Upper lobe of left lung (tissue), 6 donors: ENCODE measurements at regions not wholly inside any gene's neighbourhood (a gene's known extent, or its start where the extent isn't known, plus 50 kb on each side); places are given as distances from the start of the nearest gene placed in this dataset.
A peak's percentile ranks its signal among the peaks of the same experiment; 100 is the strongest.

Experiments used
- ATAC-seq, 2 donors: fragments of 200-7000 bp; cut with Tn5 transposase; one replicate each; pipeline ENCODE4 v1.9.1; 2022; ENCODE audit warnings: mild to moderate bottlenecking in 2 of 2, moderate library complexity in 2 of 2; ENCODE audit not compliant: low FRiP score in 2 of 2
- DNase-seq, 2 donors: peaks; one replicate each; pipeline ENCODE4 v3.0.0-alpha.2; 2019 to 2020
- H3K27ac ChIP-seq, 4 donors: fragments of 200-600 bp; sonication (generic); one replicate each; pipeline ENCODE4 v1.5.1; 2016 to 2019
- H3K27me3 ChIP-seq, 4 donors: fragments of 200-600 bp; sonication (generic); one replicate each; pipeline ENCODE4 v1.5.1; 2017 to 2019
- H3K36me3 ChIP-seq, 4 donors: fragments of 200-600 bp; sonication (generic); one replicate each; pipeline ENCODE4 v1.5.1; 2016 to 2019
- H3K4me1 ChIP-seq, 4 donors: fragments of 200-600 bp; sonication (generic); one replicate each; pipeline ENCODE4 v1.5.1; 2018 to 2019
- H3K4me3 ChIP-seq, 4 donors: fragments of 200-600 bp; sonication (generic); one replicate each; pipeline ENCODE4 v1.5.1; 2017 to 2019; ENCODE audit warnings: mild to moderate bottlenecking in 2 of 4, moderate library complexity in 1 of 4
- H3K9me3 ChIP-seq, 4 donors: fragments of 200-600 bp; sonication (generic); one replicate each; pipeline ENCODE4 v1.5.1; 2018 to 2019
- EP300 ChIP-seq, 4 donors: sonication (generic); formaldehyde crosslinking; IDR thresholded peaks; one replicate each; pipeline ENCODE4 v1.5.1; 2017; ENCODE audit warnings: antibody characterized with exemption in 4 of 4, control low read depth in 2 of 4
- POLR2A ChIP-seq, 4 donors: fragments of 450-650 bp; IDR thresholded peaks; one replicate each; pipeline ENCODE4 v1.5.1; 2016 to 2017; ENCODE audit warnings: antibody characterized with exemption in 4 of 4, mild to moderate bottlenecking in 2 of 4
- POLR2AphosphoS5 ChIP-seq, 2 donors: sonication (generic); formaldehyde crosslinking; IDR thresholded peaks; one replicate each; pipeline ENCODE4 v1.5.1; 2017; ENCODE audit warnings: antibody characterized with exemption in 2 of 2
- WGBS, 2 donors: methylation state at CpG; one replicate each; pipeline ENCODE4 v1.1.5; 2017 to 2018; 5-methylcytosine and 5-hydroxymethylcytosine counted together
- TF ChIP-seq, protein P1 (sequence below), 6 experiments: fragments of 450-650 bp in 4 of 6; fragments of 200-600 bp in 2 of 6; sonication (generic) in 2 of 6; IDR thresholded peaks; one replicate each; pipeline ENCODE4 v1.5.1; 2016 to 2019; ENCODE audit warnings: antibody characterized with exemption in 6 of 6
- donor health status: DM: no; HTN: no; CAD: no; lungs with moderate emphysema.
- donor health status: DM: no; HTN: yes; CAD: no; lungs with severe emphysema.

DNA sequence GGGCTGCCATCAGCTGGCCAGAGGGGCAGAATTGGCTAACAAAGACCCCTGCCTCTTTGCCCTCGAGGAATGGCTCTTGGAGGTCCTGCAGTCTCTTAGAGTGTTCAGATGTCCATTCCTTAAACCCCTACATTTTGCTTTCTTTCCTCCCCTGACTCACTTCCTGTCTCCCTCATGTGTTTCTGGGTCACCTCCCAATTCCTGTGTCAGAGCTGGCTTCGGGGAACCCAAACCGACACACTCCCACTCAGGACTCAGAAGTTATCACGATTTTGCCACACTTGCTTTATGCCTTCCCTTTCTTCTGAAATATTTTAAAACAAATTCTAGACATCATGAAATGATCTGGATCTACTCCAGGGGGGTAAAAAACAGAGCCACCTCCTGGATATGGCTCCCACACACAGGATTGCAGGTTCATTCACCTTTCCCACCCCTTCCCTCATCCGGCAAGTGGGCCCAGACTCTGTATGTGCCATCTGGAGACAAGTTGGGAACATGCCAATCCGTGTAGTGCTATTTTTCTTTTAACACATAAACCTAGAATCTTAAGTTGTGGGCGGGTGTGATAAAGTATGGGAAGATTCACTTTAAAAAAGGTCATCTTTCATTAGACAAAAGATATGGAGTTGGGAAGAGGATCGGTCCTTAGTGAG lies 145.7 kb downstream of the NXNL2 start:
- H3K36me3 ChIP-seq = no peaks in the 10 kb centered on the region
- peak in 1 of 2 donors; percentile 13 for ATAC-seq
- DNase-seq = no peak
- TF ChIP-seq POLR2AphosphoS5 (IDR thresholded peaks at IDR 0.05) = no peak
- TF ChIP-seq, protein P1, sequence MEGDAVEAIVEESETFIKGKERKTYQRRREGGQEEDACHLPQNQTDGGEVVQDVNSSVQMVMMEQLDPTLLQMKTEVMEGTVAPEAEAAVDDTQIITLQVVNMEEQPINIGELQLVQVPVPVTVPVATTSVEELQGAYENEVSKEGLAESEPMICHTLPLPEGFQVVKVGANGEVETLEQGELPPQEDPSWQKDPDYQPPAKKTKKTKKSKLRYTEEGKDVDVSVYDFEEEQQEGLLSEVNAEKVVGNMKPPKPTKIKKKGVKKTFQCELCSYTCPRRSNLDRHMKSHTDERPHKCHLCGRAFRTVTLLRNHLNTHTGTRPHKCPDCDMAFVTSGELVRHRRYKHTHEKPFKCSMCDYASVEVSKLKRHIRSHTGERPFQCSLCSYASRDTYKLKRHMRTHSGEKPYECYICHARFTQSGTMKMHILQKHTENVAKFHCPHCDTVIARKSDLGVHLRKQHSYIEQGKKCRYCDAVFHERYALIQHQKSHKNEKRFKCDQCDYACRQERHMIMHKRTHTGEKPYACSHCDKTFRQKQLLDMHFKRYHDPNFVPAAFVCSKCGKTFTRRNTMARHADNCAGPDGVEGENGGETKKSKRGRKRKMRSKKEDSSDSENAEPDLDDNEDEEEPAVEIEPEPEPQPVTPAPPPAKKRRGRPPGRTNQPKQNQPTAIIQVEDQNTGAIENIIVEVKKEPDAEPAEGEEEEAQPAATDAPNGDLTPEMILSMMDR (IDR thresholded peaks at IDR 0.05) = no peak
- TF ChIP-seq POLR2A (IDR thresholded peaks at IDR 0.05) = no peak
- no peak for TF ChIP-seq EP300 (IDR thresholded peaks at IDR 0.05)
- no peaks in the 10 kb centered on the region for H3K4me1 ChIP-seq
- H3K9me3 ChIP-seq = no peaks in the 10 kb centered on the region
- H3K27me3 ChIP-seq = no peaks in the 10 kb centered on the region
- no peak overlapping the region for H3K4me3 ChIP-seq
- no peak overlapping the region for H3K27ac ChIP-seq
- 85 to 91% methylated on average over 8 of the region's 8 CpGs for WGBS, 2 donors

DNA sequence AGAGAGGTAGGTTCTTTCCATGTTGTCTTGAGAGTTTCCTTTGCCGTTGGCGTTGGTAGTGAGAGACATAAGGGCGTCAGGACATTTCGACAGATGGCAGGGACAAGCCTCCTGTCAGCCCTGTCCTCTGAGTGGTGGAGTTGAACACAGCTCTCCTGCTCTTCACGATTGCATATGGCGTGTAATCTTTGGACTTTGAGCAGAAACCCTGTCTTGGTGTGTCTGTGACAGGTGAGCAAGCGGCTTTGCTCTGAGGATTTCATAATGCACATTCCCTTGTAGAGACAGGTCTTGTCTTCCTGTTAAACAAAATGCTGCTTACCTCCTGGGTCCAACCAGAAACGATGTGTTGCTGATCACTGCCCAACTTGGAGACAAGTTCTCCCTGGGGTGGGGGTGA lies 146.5 kb downstream of the NXNL2 start:
- 83 to 93% methylated on average over 7 to 8 of the region's 8 CpGs for WGBS, 2 donors
- DNase-seq = no peak
- ATAC-seq = no peak
- no peak overlapping the region for H3K4me3 ChIP-seq
- no peaks in the 10 kb centered on the region for H3K27me3 ChIP-seq
- no peaks in the 10 kb centered on the region for H3K36me3 ChIP-seq
- TF ChIP-seq EP300 (IDR thresholded peaks at IDR 0.05) (no peak), POLR2A (IDR thresholded peaks at IDR 0.05) (no peak), POLR2AphosphoS5 (IDR thresholded peaks at IDR 0.05) (no peak)
- TF ChIP-seq, protein P1 (IDR thresholded peaks at IDR 0.05) = no peak
- H3K27ac ChIP-seq = no peak overlapping the region
- H3K4me1 ChIP-seq = no peaks in the 10 kb centered on the region
- no peaks in the 10 kb centered on the region for H3K9me3 ChIP-seq

DNA sequence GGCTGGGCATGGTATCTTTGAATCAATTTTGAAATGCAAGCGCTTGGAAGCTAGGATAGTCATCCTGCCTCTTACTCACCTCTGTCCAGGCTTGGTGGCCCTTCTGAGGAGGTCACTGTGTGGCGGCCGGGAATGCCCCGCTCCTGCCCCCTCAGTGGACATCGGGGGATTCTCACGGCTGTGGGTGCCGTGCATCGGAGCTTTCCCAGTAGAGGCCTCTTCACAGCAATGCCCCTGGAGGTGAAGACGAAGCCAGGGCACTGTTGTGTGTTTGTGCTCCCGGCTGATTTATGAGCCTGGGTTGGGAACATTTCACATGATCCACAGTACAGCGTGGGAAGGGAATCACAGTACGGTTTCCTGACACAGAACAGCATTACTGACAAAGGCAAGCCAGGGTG lies 147.5 kb downstream of the NXNL2 start:
- no peak overlapping the region for H3K27ac ChIP-seq

DNA sequence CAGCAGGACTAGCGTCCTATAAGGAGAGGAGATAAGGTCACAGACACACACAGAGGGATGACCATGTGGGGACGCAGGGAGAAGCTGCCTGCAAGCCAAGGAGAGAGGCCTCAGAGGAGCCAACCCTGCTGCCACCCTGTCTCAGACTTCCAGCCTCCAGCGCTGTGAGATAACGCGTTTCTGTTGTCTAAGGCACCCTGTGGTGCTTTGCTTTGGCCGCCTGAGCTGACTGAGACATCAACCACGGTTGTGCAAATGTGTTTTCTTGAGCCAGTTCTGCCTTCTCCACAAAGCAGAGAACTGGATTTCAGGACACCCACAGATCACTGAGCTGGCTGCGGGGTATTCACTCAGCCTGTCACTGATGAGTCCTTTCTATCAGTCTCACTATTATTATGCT lies 149.1 kb downstream of the NXNL2 start:
- Histone ChIP-seq H3K27ac (no peak overlapping the region), H3K4me3 (no peak overlapping the region), H3K4me1 (no peaks in the 10 kb centered on the region), H3K36me3 (no peaks in the 10 kb centered on the region), H3K9me3 (no peaks in the 10 kb centered on the region), H3K27me3 (no peaks in the 10 kb centered on the region)
- DNase-seq (no peak), ATAC-seq (no peak)
- no peak for TF ChIP-seq POLR2A (IDR thresholded peaks at IDR 0.05)
- TF ChIP-seq EP300 (IDR thresholded peaks at IDR 0.05) = no peak
- TF ChIP-seq, protein P1 (IDR thresholded peaks at IDR 0.05) = no peak
- no peak for TF ChIP-seq POLR2AphosphoS5 (IDR thresholded peaks at IDR 0.05)
- 84 to 88% methylated on average over 8 of the region's 8 CpGs for WGBS, 2 donors

More for the DNA sequence above, 147.5 kb downstream of the NXNL2 start:
- 65 to 73% methylated on average over 6 to 12 of the region's 12 CpGs for WGBS, 2 donors
- TF ChIP-seq EP300 (IDR thresholded peaks at IDR 0.05) = no peak
- TF ChIP-seq, protein P1 (IDR thresholded peaks at IDR 0.05) = no peak
- TF ChIP-seq POLR2AphosphoS5 (IDR thresholded peaks at IDR 0.05) = no peak
- TF ChIP-seq POLR2A (IDR thresholded peaks at IDR 0.05) = no peak
- no peaks in the 10 kb centered on the region for H3K9me3 ChIP-seq
- no peaks in the 10 kb centered on the region for H3K36me3 ChIP-seq
- no peak for DNase-seq
- ATAC-seq = no peak
- H3K4me3 ChIP-seq = no peak overlapping the region
- no peaks in the 10 kb centered on the region for H3K27me3 ChIP-seq
- H3K4me1 ChIP-seq = no peaks in the 10 kb centered on the region

DNA sequence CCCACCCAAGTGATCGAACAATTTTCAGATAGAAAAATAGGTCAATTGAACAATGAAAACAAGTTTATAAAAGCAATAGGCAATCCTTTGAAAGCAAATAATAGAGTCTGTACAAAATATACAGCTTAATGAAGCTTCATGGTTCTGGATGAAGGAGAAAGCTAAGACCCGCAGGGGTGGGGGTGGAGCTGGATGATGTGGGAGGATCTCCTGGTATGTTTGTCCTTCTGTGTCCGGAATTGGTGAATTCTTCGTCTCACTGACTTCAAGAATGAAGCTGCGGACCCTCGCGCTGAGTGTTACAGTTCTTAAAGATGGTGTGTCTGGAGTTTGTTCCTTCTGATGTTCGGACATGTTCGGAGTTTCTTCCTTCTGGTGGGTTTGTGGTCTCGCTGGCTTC lies 149.9 kb downstream of the NXNL2 start:
- H3K27ac ChIP-seq = no peak overlapping the region
- DNase-seq = no peak
- no peaks in the 10 kb centered on the region for H3K36me3 ChIP-seq
- no peaks in the 10 kb centered on the region for H3K4me1 ChIP-seq
- no peaks in the 10 kb centered on the region for H3K9me3 ChIP-seq
- TF ChIP-seq POLR2AphosphoS5 (IDR thresholded peaks at IDR 0.05) (no peak), POLR2A (IDR thresholded peaks at IDR 0.05) (no peak), EP300 (IDR thresholded peaks at IDR 0.05) (no peak)
- TF ChIP-seq, protein P1 (IDR thresholded peaks at IDR 0.05) = no peak
- no peak overlapping the region for H3K4me3 ChIP-seq
- no peak for ATAC-seq
- WGBS, 2 donors = 83 to 89% methylated on average over 10 of the region's 10 CpGs
- no peaks in the 10 kb centered on the region for H3K27me3 ChIP-seq
